HFFc6 (cell line): ENCODE measurements at regions not wholly inside any gene's neighbourhood (a gene's known extent, or its start where the extent isn't known, plus 50 kb on each side); places are given as distances from the start of the nearest gene placed in this dataset.
"Not testable (repeated sequence)": the region's sequence is repeated elsewhere in the genome, so short reads cannot be mapped to it uniquely, and the experiment has no call there.

Source experiments
- DNase-seq: peaks from one replicate; pipeline ENCODE4 v3.0.0-alpha.2; 2018
- H3K27ac Mint-ChIP-seq: 2 replicates; pipeline ENCODE4 v1.8.0; 2020; ENCODE audit warnings: mild to moderate bottlenecking, mixed read lengths
- H3K27me3 Mint-ChIP-seq: 2 replicates; pipeline ENCODE4 v1.8.0; 2021; ENCODE audit warnings: mild to moderate bottlenecking, moderate library complexity, mixed read lengths; ENCODE audit not compliant: insufficient read depth
- H3K36me3 Mint-ChIP-seq: 2 replicates; pipeline ENCODE4 v1.8.0; 2021; ENCODE audit warnings: low read depth, mixed read lengths
- H3K4me1 Mint-ChIP-seq: 2 replicates; pipeline ENCODE4 v1.8.0; 2020; ENCODE audit warnings: low read depth, mixed read lengths
- H3K4me3 Mint-ChIP-seq: 2 replicates; pipeline ENCODE4 v1.8.0; 2020; ENCODE audit warnings: mild to moderate bottlenecking, moderate library complexity, mixed read lengths
- H3K9me3 Mint-ChIP-seq: 2 replicates; pipeline ENCODE4 v1.8.0; 2020; ENCODE audit warnings: mild to moderate bottlenecking, mixed read lengths
- CTCF ChIP-seq: fragments of 200-600 bp; sonication (generic); IDR thresholded peaks from 2 replicates; pipeline ENCODE4 v1.5.0; 2021; ENCODE audit warnings: antibody characterized with exemption, mild to moderate bottlenecking

- Mint-ChIP-seq H3K4me1 (no peaks in the 10 kb centered on the region), H3K27me3 (peaks cover 2% of the 10 kb centered on the region; the same call in 1 of the 2 replicates), H3K4me3 (no peak overlapping the region), H3K27ac (no peak overlapping the region), H3K9me3 (peaks cover 60% of the 10 kb centered on the region), H3K36me3 (no peaks in the 10 kb centered on the region; the same call in 1 of the 2 replicates)
- no peak for DNase-seq
- TF ChIP-seq CTCF: no peak
Measured at GRCh38 chr20:47962286-47962963, 177.1 kb upstream of the SULF2 start.

- H3K36me3 Mint-ChIP-seq: no peaks in the 10 kb centered on the region; the same call in 1 of the 2 replicates
- H3K27me3 Mint-ChIP-seq: no peaks in the 10 kb centered on the region; the same call in 1 of the 2 replicates
- no peak for DNase-seq
- TF ChIP-seq CTCF: no peak
- no peak overlapping the region for H3K27ac Mint-ChIP-seq
- H3K4me1 Mint-ChIP-seq: no peaks in the 10 kb centered on the region
- peaks cover 50% of the 10 kb centered on the region for H3K9me3 Mint-ChIP-seq
- H3K4me3 Mint-ChIP-seq: no peak overlapping the region
Measured at GRCh38 chr20:47960769-47961541, 175.7 kb upstream of the SULF2 start.

- Mint-ChIP-seq H3K27ac (no peak overlapping the region), H3K36me3 (no peaks in the 10 kb centered on the region; the same call in 1 of the 2 replicates), H3K4me3 (no peak overlapping the region), H3K4me1 (no peaks in the 10 kb centered on the region), H3K27me3 (no peaks in the 10 kb centered on the region; the same call in 1 of the 2 replicates), H3K9me3 (peaks cover 49% of the 10 kb centered on the region)
- no peak for TF ChIP-seq CTCF
- DNase-seq: no peak
Measured at GRCh38 chr20:47960277-47960676, 175.0 kb upstream of the SULF2 start.

- H3K4me3 Mint-ChIP-seq, DNase-seq, H3K4me1 Mint-ChIP-seq, H3K27ac Mint-ChIP-seq, H3K27me3 Mint-ChIP-seq, H3K36me3 Mint-ChIP-seq: not testable (repeated sequence)
- peaks cover 54% of the 10 kb centered on the region for H3K9me3 Mint-ChIP-seq
Measured at GRCh38 chr20:47957989-47958801, 172.9 kb upstream of the SULF2 start.

- Mint-ChIP-seq H3K27me3 (peaks cover 2% of the 10 kb centered on the region), H3K9me3 (peaks cover 59% of the 10 kb centered on the region), H3K4me1 (no peaks in the 10 kb centered on the region)
Measured at GRCh38 chr20:47957135-47957534, 171.9 kb upstream of the SULF2 start.

More at GRCh38 chr20:47957135-47957534, 171.9 kb upstream of the SULF2 start:
- Mint-ChIP-seq H3K27ac (no peak overlapping the region), H3K4me3 (no peak overlapping the region), H3K36me3 (peaks cover 6% of the 10 kb centered on the region)
- DNase-seq: no peak
- no peak for TF ChIP-seq CTCF
